HEK293 (cell line): ENCODE measurements at regions not wholly inside any gene's neighbourhood (a gene's known extent, or its start where the extent isn't known, plus 50 kb on each side); places are given as distances from the start of the nearest gene placed in this dataset.

Experiments
- CTCF ChIP-seq: fragments of 450-650 bp; formaldehyde crosslinking; IDR thresholded peaks from 2 replicates; pipeline ENCODE4 v1.5.1; 2016; ENCODE audit warnings: missing biosample characterization, missing genetic modification characterization
- ZNF169 ChIP-seq: fragments of 450-650 bp; formaldehyde crosslinking; IDR thresholded peaks from 2 replicates; pipeline ENCODE4 v1.5.1; 2016; ENCODE audit warnings: missing biosample characterization, missing genetic modification characterization
- ZNF624 ChIP-seq: fragments of 450-650 bp; formaldehyde crosslinking; IDR thresholded peaks from 2 replicates; pipeline ENCODE4 v1.5.1; 2017; ENCODE audit warnings: missing biosample characterization, missing genetic modification characterization

DNA sequence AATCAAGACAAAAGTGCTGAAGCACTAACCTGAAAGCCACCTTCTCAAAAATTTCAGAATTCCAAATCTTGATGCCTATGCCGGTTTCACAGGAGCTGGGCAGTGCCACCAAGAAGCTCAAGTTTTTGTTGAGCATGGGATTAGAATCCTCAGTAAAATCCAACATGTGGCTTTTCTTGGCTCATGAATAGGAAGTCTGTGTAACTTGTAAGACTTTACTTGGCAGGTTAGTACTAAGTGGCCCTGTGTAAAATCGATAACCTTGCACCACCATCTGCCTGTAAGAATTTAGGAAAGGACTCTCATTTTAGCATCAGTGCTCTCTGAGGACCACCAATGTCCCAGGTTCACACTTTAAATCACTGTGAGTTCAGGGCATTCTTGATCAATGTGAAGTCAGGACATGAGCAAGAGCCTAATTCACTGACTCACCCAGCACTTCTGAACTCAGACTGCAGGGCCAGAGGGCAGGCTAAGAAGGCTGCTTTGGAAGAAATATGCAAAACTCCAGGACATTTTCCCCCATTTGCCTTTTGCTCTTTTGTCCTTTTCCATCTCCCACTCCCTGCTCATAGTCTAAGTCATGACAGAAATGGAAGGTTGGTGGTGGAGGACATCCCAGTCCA lies 113.2 kb downstream of the EDN1 start:
- no peak for TF ChIP-seq CTCF (tag by site-specific recombination)
- TF ChIP-seq ZNF169 (tag by site-specific recombination), result no peak
- no peak for TF ChIP-seq ZNF624
